H1 (cell line): ENCODE measurements at regions not wholly inside any gene's neighbourhood (a gene's known extent, or its start where the extent isn't known, plus 50 kb on each side); places are given as distances from the start of the nearest gene placed in this dataset.

ENCODE experiments used
- CTCF ChIA-PET: fragments of 300-600 bp; sonication (Branson Sonifier 250); formaldehyde crosslinking; loops from one replicate; lab custom pipeline; 2021; ENCODE audit not compliant: partially characterized antibody; lab: Charles Lee
- POLR2A ChIA-PET: fragments of 300-600 bp; sonication (Branson Sonifier 250); formaldehyde crosslinking; loops from one replicate; lab custom pipeline; 2021; ENCODE audit warnings: inconsistent platforms; ENCODE audit not compliant: partially characterized antibody; lab: Charles Lee
- DNase-seq, 2 experiments: peaks; one replicate each; pipeline versions ENCODE4 v3.0.0 to v3.0.0-alpha.2; 2010 to 2022; ENCODE audit warnings: low spot score in 2 of 2, low read depth in 1 of 2, mixed read lengths in 1 of 2
- FAIRE-seq: peaks from 2 replicates; lab custom pipeline; 2011; peaks lifted over from hg19 to GRCh38; lab: Jason Lieb, UNC
- H2AFZ ChIP-seq: 2 replicates; pipeline ENCODE4 v1.8.1; 2012; ENCODE audit warnings: low read length, inconsistent platforms
- H2AK5ac ChIP-seq: 2 replicates; pipeline ENCODE4 v1.6.1; 2013; ENCODE audit warnings: low read depth, low read length
- H2BK120ac ChIP-seq: replicated peaks from 2 replicates; pipeline ENCODE3; 2013; ENCODE audit warnings: low read depth, low read length, inconsistent platforms
- H2BK12ac ChIP-seq: 2 replicates; pipeline ENCODE4 v1.6.1; 2013; ENCODE audit warnings: low read depth, low read length
- H2BK15ac ChIP-seq: 2 replicates; pipeline ENCODE4 v1.6.1; 2013; ENCODE audit warnings: low read length
- H2BK20ac ChIP-seq: 2 replicates; pipeline ENCODE4 v1.6.1; 2013; ENCODE audit warnings: low read length
- H2BK5ac ChIP-seq: 2 replicates; pipeline ENCODE4 v1.6.1; 2013; ENCODE audit warnings: low read depth, low read length
- H3K14ac ChIP-seq: 2 replicates; pipeline ENCODE4 v1.6.1; 2013; ENCODE audit warnings: inconsistent platforms; ENCODE audit not compliant: insufficient read length
- H3K18ac ChIP-seq: 2 replicates; pipeline ENCODE4 v1.6.1; 2013; ENCODE audit warnings: low read length; ENCODE audit errors: extremely low read depth
- H3K23ac ChIP-seq: 2 replicates; pipeline ENCODE4 v1.6.1; 2013; ENCODE audit warnings: inconsistent platforms; ENCODE audit not compliant: insufficient read length
- H3K23me2 ChIP-seq: 2 replicates; pipeline ENCODE4 v1.6.1; 2013; ENCODE audit warnings: low read depth, low read length
- H3K27ac ChIP-seq: 2 replicates; pipeline ENCODE4 v1.6.1; 2011; ENCODE audit warnings: low read depth, low read length, inconsistent platforms
- H3K27me3 ChIP-seq, 4 experiments: replicated peaks in 1 of 4; 1 replicate in 1 of 4; 2 replicates in 3 of 4; pipeline versions ENCODE4 v1.6.1 to v1.8.1; 2011 to 2013; ENCODE audit warnings: low read length in 3 of 4, mild to moderate bottlenecking in 3 of 4, inconsistent platforms in 2 of 4, mixed read lengths in 2 of 4, moderate library complexity in 1 of 4; ENCODE audit not compliant: control insufficient read depth in 3 of 4, insufficient read depth in 3 of 4; ENCODE audit errors: extremely low read depth in 1 of 4
- H3K36me3 ChIP-seq, 4 experiments: 2 replicates each; pipeline versions ENCODE4 v1.6.1 to v1.8.1; 2011 to 2013; ENCODE audit warnings: mild to moderate bottlenecking in 4 of 4, low read length in 3 of 4, moderate library complexity in 2 of 4, control low read depth in 1 of 4, inconsistent platforms in 1 of 4; ENCODE audit not compliant: insufficient read depth in 4 of 4, control insufficient read depth in 2 of 4
- H3K4ac ChIP-seq: replicated peaks from 2 replicates; pipeline ENCODE3; 2013; ENCODE audit warnings: low read length, low read depth, mixed read lengths, inconsistent platforms; ENCODE audit not compliant: insufficient read length
- H3K4me1 ChIP-seq, 4 experiments: replicated peaks in 1 of 4; 1 replicate in 1 of 4; 2 replicates in 3 of 4; pipeline versions ENCODE4 v1.6.1 to v1.8.1; 2011 to 2013; ENCODE audit warnings: low read length in 3 of 4, inconsistent platforms in 2 of 4, mixed read lengths in 1 of 4; ENCODE audit not compliant: insufficient read depth in 4 of 4, control insufficient read depth in 3 of 4
- H3K4me2 ChIP-seq, 2 experiments: 2 replicates each; pipeline versions ENCODE4 v1.6.1 to v1.8.1; 2011 to 2013; ENCODE audit warnings: low read depth in 2 of 2, low read length in 2 of 2, control low read depth in 1 of 2, inconsistent platforms in 1 of 2, mild to moderate bottlenecking in 1 of 2; ENCODE audit not compliant: insufficient read depth in 1 of 2
- H3K4me3 ChIP-seq, 4 experiments: fragments of 200-600, 300-600 bp in 1 of 4; sonication (generic), shearing (Covaris generic), sonication (Bioruptor Twin) in 1 of 4; 2 replicates each; pipeline versions ENCODE4 v1.5.1 to v1.8.1; 2011 to 2016; ENCODE audit warnings: low read length in 4 of 4, low read depth in 3 of 4, control low read depth in 2 of 4, inconsistent platforms in 2 of 4, mild to moderate bottlenecking in 2 of 4, mixed read lengths in 1 of 4, moderate library complexity in 1 of 4; ENCODE audit not compliant: insufficient read depth in 2 of 4; ENCODE audit errors: extremely low read depth in 1 of 4
- H3K56ac ChIP-seq: replicated peaks from 2 replicates; pipeline ENCODE3; 2013; ENCODE audit warnings: low read depth, mild to moderate bottlenecking, mixed read lengths, low read length, inconsistent platforms; ENCODE audit not compliant: insufficient read length
- H3K79me1 ChIP-seq: 2 replicates; pipeline ENCODE4 v1.6.1; 2013; ENCODE audit warnings: low read depth, low read length, control low read depth
- H3K79me2 ChIP-seq, 2 experiments: 2 replicates each; pipeline versions ENCODE4 v1.6.1 to v1.8.1; 2012 to 2013; ENCODE audit warnings: low read length in 2 of 2, mild to moderate bottlenecking in 2 of 2, inconsistent platforms in 1 of 2; ENCODE audit not compliant: insufficient read depth in 2 of 2, control insufficient read depth in 1 of 2
- H3K9ac ChIP-seq, 4 experiments: replicated peaks in 1 of 4; 1 replicate in 1 of 4; 2 replicates in 3 of 4; pipeline versions ENCODE4 v1.6.1 to v1.8.1; 2011 to 2013; ENCODE audit warnings: low read depth in 3 of 4, low read length in 3 of 4, control low read depth in 2 of 4, mild to moderate bottlenecking in 2 of 4, moderate library complexity in 2 of 4, inconsistent platforms in 1 of 4; ENCODE audit errors: extremely low read depth in 1 of 4
- H3K9me3 ChIP-seq, 2 experiments: 2 replicates each; pipeline versions ENCODE4 v1.6.1 to v1.8.1; 2012 to 2013; ENCODE audit warnings: mild to moderate bottlenecking in 2 of 2, moderate library complexity in 2 of 2, control low read depth in 1 of 2, inconsistent platforms in 1 of 2, low read depth in 1 of 2, low read length in 1 of 2, mixed read lengths in 1 of 2; ENCODE audit not compliant: insufficient read depth in 2 of 2
- H4K20me1 ChIP-seq, 2 experiments: replicated peaks in 1 of 2; 2 replicates each; pipeline versions ENCODE3 to v1.8.1; 2011 to 2013; ENCODE audit warnings: inconsistent platforms in 2 of 2, low read length in 2 of 2, mild to moderate bottlenecking in 1 of 2; ENCODE audit not compliant: insufficient read depth in 2 of 2, control insufficient read depth in 1 of 2
- H4K5ac ChIP-seq: 2 replicates; pipeline ENCODE4 v1.6.1; 2013; ENCODE audit warnings: low read length, low read depth, mixed read lengths, inconsistent platforms; ENCODE audit not compliant: insufficient read length
- H4K8ac ChIP-seq: 2 replicates; pipeline ENCODE4 v1.8.0; 2013; ENCODE audit warnings: mild to moderate bottlenecking, moderate library complexity, low read length, inconsistent platforms; ENCODE audit not compliant: insufficient read depth; ENCODE audit errors: extremely low read depth
- H4K91ac ChIP-seq: replicated peaks from 2 replicates; pipeline ENCODE3; 2013; ENCODE audit warnings: low read length, mixed read lengths, inconsistent platforms; ENCODE audit not compliant: insufficient read length
- BCL11A ChIP-seq, 2 experiments: IDR thresholded peaks; one replicate each; pipeline ENCODE4 v1.6.1; 2011; ENCODE audit warnings: low read depth in 2 of 2, low read length in 2 of 2, mild to moderate bottlenecking in 2 of 2
- BRCA1 ChIP-seq: IDR thresholded peaks from 2 replicates; pipeline ENCODE4 v1.6.1; 2012; ENCODE audit warnings: low read depth, low read length, improper control_type of control experiment
- RFX5 ChIP-seq: IDR thresholded peaks from 2 replicates; pipeline ENCODE4 v1.6.1; 2011; ENCODE audit warnings: low read depth, low read length, improper control_type of control experiment, borderline replicate concordance
- SP4 ChIP-seq: IDR thresholded peaks from 2 replicates; pipeline ENCODE4 v1.6.1; 2012; ENCODE audit warnings: low read length, inconsistent platforms
- TAF7 ChIP-seq: optimal IDR thresholded peaks from 2 replicates; pipeline ENCODE3; 2011; ENCODE audit warnings: low read depth, mild to moderate bottlenecking, inconsistent platforms, low read length, moderate library complexity, borderline replicate concordance
- YY1 ChIP-seq: IDR thresholded peaks from 2 replicates; pipeline ENCODE4 v1.6.1; 2011; ENCODE audit warnings: low read depth, mild to moderate bottlenecking, low read length
- WGBS, 2 experiments: shearing (Covaris generic) in 1 of 2; methylation state at CpG; one replicate each; pipeline versions ENCODE4 v1.1.6 to v1.1.7; 2013 to 2015; ENCODE audit warnings: low lambda C conversion rate in 2 of 2, mixed read lengths in 2 of 2, inconsistent platforms in 1 of 2, low coverage in 1 of 2, missing lambda C conversion rate in 1 of 2; ENCODE audit not compliant: insufficient replicate concordance in 2 of 2, insufficient coverage in 1 of 2, insufficient read length in 1 of 2; ENCODE audit errors: extremely low coverage in 1 of 2, missing lambda C conversion rate in 1 of 2; 5-methylcytosine and 5-hydroxymethylcytosine counted together
- TF ChIP-seq, protein P1 (sequence below): IDR thresholded peaks from 2 replicates; pipeline ENCODE4 v1.6.1; 2011; ENCODE audit warnings: low read length, improper control_type of control experiment

GRCh38 chr10:29699621-29700020, 64.8 kb upstream of the SVIL start:
- H3K4me2 ChIP-seq: no peak overlapping the region
- H2BK12ac ChIP-seq: no peak overlapping the region
- peaks cover 0 to 1% of the 10 kb centered on the region in 2 experiments for H4K20me1 ChIP-seq
- H3K4me3 ChIP-seq: no peak overlapping the region
- no peak overlapping the region for H3K18ac ChIP-seq
- H4K5ac ChIP-seq: no peak overlapping the region
- peaks cover 0 to 10% of the 10 kb centered on the region in 2 experiments; a peak in 2 of 4 replicates for H3K9me3 ChIP-seq
- no peak overlapping the region for H2BK20ac ChIP-seq
- H3K79me1 ChIP-seq: peaks cover 3% of the 10 kb centered on the region; the same call in 1 of the 2 replicates
- 73% methylated on average over 5 of the region's 5 CpGs; no CpG with 5 or more reads in 1 of the 2 experiments for WGBS, 2 experiments
- no peak overlapping the region for H3K9ac ChIP-seq
- no peak overlapping the region for H4K8ac ChIP-seq
- H2AK5ac ChIP-seq: no peak overlapping the region
- no peak overlapping the region for H3K27ac ChIP-seq
- H3K4me1 ChIP-seq: peaks cover 0 to 4% (median 2%) of the 10 kb centered on the region in 4 experiments; a peak in 2 of 7 replicates
- no peak overlapping the region for H2BK15ac ChIP-seq
- H3K4ac ChIP-seq: no peak overlapping the region
- no peak overlapping the region for H3K14ac ChIP-seq
- CTCF ChIA-PET: interaction anchor here (1.4 kb wide), 1 partner anchor 10 kb away, joined by 4 read pairs; no protein-coding TSS in a partner anchor
- POLR2A ChIA-PET: interaction anchor here (1.6 kb wide), 1 partner anchor 11 kb away, joined by 5 read pairs; no protein-coding TSS in a partner anchor
- H3K23ac ChIP-seq: no peak overlapping the region
- TF ChIP-seq TAF7: no peak
- no peak for TF ChIP-seq SP4
- no peak for TF ChIP-seq BRCA1
- no peak for TF ChIP-seq BCL11A (IDR thresholded peaks at IDR 0.05; ENCODE audit: low read depth in 2 of 2, low read length in 2 of 2)
- no peak for TF ChIP-seq RFX5
- TF ChIP-seq, protein P1, sequence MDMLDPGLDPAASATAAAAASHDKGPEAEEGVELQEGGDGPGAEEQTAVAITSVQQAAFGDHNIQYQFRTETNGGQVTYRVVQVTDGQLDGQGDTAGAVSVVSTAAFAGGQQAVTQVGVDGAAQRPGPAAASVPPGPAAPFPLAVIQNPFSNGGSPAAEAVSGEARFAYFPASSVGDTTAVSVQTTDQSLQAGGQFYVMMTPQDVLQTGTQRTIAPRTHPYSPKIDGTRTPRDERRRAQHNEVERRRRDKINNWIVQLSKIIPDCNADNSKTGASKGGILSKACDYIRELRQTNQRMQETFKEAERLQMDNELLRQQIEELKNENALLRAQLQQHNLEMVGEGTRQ: no peak
- TF ChIP-seq YY1: no peak
- H2AFZ ChIP-seq: no peak overlapping the region
- no peak overlapping the region for H4K91ac ChIP-seq
- H3K27me3 ChIP-seq: no peaks in the 10 kb centered on the region
- no peak for DNase-seq
- no peak overlapping the region for H2BK5ac ChIP-seq
- H3K23me2 ChIP-seq: no peaks in the 10 kb centered on the region
- no peak for FAIRE-seq
- H2BK120ac ChIP-seq: no peak overlapping the region
- no peak overlapping the region for H3K56ac ChIP-seq
- H3K36me3 ChIP-seq: no peaks in the 10 kb centered on the region; a peak in 2 of 8 replicates
- no peaks in the 10 kb centered on the region for H3K79me2 ChIP-seq
